Hepatocyte (in vitro differentiated cells): ENCODE measurements at regions not wholly inside any gene's neighbourhood (a gene's known extent, or its start where the extent isn't known, plus 50 kb on each side); places are given as distances from the start of the nearest gene placed in this dataset.

ENCODE experiments used
- DNase-seq: peaks from one replicate; pipeline ENCODE4 v3.0.0-alpha.2; 2016; ENCODE audit warnings: low spot score
- H2AFZ ChIP-seq: fragments of 200-600 bp; sonication (generic); 2 replicates; pipeline ENCODE4 v1.6.0; 2016; ENCODE audit warnings: antibody characterized with exemption, mild to moderate bottlenecking
- H3K27ac ChIP-seq: fragments of 200-600 bp; sonication (generic); 2 replicates; pipeline ENCODE4 v1.5.1; 2016; ENCODE audit warnings: mild to moderate bottlenecking
- H3K27me3 ChIP-seq: fragments of 200-600 bp; sonication (generic); 2 replicates; pipeline ENCODE4 v1.6.1; 2016
- H3K36me3 ChIP-seq: fragments of 200-600 bp; sonication (generic); replicated peaks from 2 replicates; pipeline ENCODE4 v1.5.1; 2016; ENCODE audit warnings: low read depth; ENCODE audit not compliant: insufficient read depth
- H3K4me1 ChIP-seq: fragments of 200-600 bp; sonication (generic); 2 replicates; pipeline ENCODE4 v1.5.1; 2016; ENCODE audit warnings: mild to moderate bottlenecking, moderate library complexity; ENCODE audit not compliant: insufficient read depth
- H3K4me2 ChIP-seq: fragments of 200-600 bp; sonication (generic); 2 replicates; pipeline ENCODE4 v1.6.0; 2016
- H3K4me3 ChIP-seq: fragments of 200-600 bp; sonication (generic); 2 replicates; pipeline ENCODE4 v1.5.1; 2016; ENCODE audit warnings: mild to moderate bottlenecking
- H3K79me2 ChIP-seq: fragments of 200-600 bp; sonication (generic); 2 replicates; pipeline ENCODE4 v1.6.0; 2017; ENCODE audit warnings: mild to moderate bottlenecking
- H3K9me2 ChIP-seq: fragments of 200-600 bp; sonication (generic); replicated peaks from 2 replicates; pipeline ENCODE4 v1.6.0; 2017; ENCODE audit warnings: mild to moderate bottlenecking; ENCODE audit not compliant: insufficient read depth
- H3K9me3 ChIP-seq: fragments of 200-600 bp; sonication (generic); 2 replicates; pipeline ENCODE4 v1.5.1; 2016; ENCODE audit warnings: low read depth, mild to moderate bottlenecking
- H4K20me1 ChIP-seq: fragments of 200-600 bp; sonication (generic); 2 replicates; pipeline ENCODE4 v1.6.0; 2016; ENCODE audit warnings: mild to moderate bottlenecking; ENCODE audit not compliant: insufficient read depth, poor library complexity, severe bottlenecking
- CTCF ChIP-seq: fragments of 200-600 bp; sonication (generic); IDR thresholded peaks from 2 replicates; pipeline ENCODE4 v1.5.1; 2016; ENCODE audit warnings: antibody characterized with exemption, mild to moderate bottlenecking; ENCODE audit not compliant: poor library complexity
- EZH2 ChIP-seq: fragments of 200-600 bp; sonication (generic); IDR thresholded peaks from 2 replicates; pipeline ENCODE4 v1.6.1; 2016; ENCODE audit warnings: antibody characterized with exemption, mild to moderate bottlenecking, borderline replicate concordance
- EZH2phosphoT487 ChIP-seq: fragments of 200-600 bp; sonication (generic); IDR thresholded peaks from one replicate; pipeline ENCODE4 v1.6.1; 2018; ENCODE audit warnings: antibody characterized with exemption, mild to moderate bottlenecking, low read depth, moderate library complexity; ENCODE audit not compliant: unreplicated experiment, severe bottlenecking
- WGBS: methylation state at CpG from one replicate; pipeline ENCODE4 v1.1.6; 2016; ENCODE audit warnings: low lambda C conversion rate; ENCODE audit errors: missing lambda C conversion rate; 5-methylcytosine and 5-hydroxymethylcytosine counted together

DNA sequence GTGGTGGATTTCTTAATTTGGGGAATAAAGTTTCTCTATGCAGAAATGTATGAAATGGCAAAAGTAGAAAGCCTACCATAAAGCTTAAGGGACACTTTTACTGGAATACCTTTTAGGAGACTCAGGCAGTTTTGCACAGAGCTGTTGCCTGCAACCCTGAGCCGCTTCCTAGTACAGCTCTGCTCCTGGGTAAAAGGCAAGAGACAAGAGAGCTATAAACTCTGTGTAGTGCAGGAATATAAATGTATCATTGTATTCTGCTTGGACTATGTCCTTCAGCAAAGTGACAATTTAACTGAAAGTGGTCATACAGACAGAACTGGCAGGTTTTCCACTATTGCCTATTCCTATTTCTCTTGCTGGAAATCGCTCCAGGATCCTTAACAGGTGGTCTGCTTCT, 65.3 kb upstream of the MYOCD start:
- Histone ChIP-seq H3K27me3 (no peaks in the 10 kb centered on the region), H3K79me2 (no peaks in the 10 kb centered on the region), H3K27ac (no peak overlapping the region), H3K9me3 (no peaks in the 10 kb centered on the region), H3K36me3 (no peaks in the 10 kb centered on the region), H3K4me3 (no peak overlapping the region), H2AFZ (no peak overlapping the region), H3K4me1 (no peaks in the 10 kb centered on the region), H3K4me2 (no peak overlapping the region), H3K9me2 (no peaks in the 10 kb centered on the region), H4K20me1 (no peaks in the 10 kb centered on the region)
- no peak for TF ChIP-seq EZH2phosphoT487
- TF ChIP-seq CTCF = no peak
- TF ChIP-seq EZH2 = no peak
- WGBS = 80% methylated on average over 2 of the region's 2 CpGs
- no peak for DNase-seq

DNA sequence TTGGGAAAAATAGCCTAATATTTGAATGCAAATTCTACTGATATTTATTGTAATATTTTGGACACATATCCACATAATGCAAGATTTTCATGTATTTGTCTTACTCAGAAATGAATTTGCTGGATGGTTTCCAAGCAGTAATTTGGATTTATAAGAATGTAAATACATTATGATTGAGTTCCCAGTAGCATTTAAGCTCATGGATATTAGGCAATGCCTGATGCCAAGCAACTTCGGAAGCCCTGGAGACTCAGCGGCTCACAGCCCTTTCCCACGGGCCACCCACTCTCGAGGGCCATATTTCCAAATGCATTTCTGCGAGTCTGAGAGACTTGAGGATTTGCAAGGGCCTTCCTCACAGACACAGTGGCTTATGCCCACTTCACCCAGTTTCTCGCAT, 62.1 kb upstream of the MYOCD start:
- no peaks in the 10 kb centered on the region for H3K9me2 ChIP-seq
- H3K79me2 ChIP-seq = no peaks in the 10 kb centered on the region
- no peaks in the 10 kb centered on the region for H4K20me1 ChIP-seq
- H3K4me3 ChIP-seq = no peak overlapping the region
- no peaks in the 10 kb centered on the region for H3K27me3 ChIP-seq
- H3K27ac ChIP-seq = no peak overlapping the region
- H3K4me2 ChIP-seq = no peak overlapping the region
- H3K36me3 ChIP-seq = no peaks in the 10 kb centered on the region
- H3K9me3 ChIP-seq = no peaks in the 10 kb centered on the region
- H3K4me1 ChIP-seq = no peaks in the 10 kb centered on the region
- no peak for DNase-seq
- TF ChIP-seq EZH2 (no peak), CTCF (no peak)
- no peak overlapping the region for H2AFZ ChIP-seq
- 88% methylated on average over 6 of the region's 6 CpGs for WGBS

DNA sequence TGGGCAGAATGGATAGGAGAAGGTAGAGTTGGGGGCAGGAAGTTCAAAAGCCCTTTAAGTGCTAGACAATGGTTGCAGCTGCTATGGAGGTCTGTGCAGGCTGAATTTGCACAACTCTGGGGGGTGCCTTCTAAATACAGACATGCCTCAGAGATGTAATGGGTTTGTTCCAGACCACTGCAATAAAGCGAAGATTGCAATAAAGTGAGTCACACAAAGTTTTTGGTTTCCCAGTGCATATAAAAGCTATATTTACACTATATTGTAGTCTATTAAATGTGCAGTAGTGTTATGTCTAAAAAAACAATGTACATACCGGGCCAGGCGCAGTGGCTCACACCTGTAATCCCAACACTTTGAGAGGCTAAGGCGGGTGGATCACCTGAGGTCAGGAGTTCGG, 60.5 kb upstream of the MYOCD start:
- 93% methylated on average over 5 of the region's 5 CpGs for WGBS

More for the DNA sequence above, 60.5 kb upstream of the MYOCD start:
- no peak overlapping the region for H3K4me2 ChIP-seq
- H3K27ac ChIP-seq = no peak overlapping the region
- no peaks in the 10 kb centered on the region for H3K27me3 ChIP-seq
- no peak overlapping the region for H3K4me3 ChIP-seq
- no peak overlapping the region for H2AFZ ChIP-seq
- H3K9me3 ChIP-seq = no peaks in the 10 kb centered on the region
- no peak for DNase-seq
- H3K9me2 ChIP-seq = no peaks in the 10 kb centered on the region
- no peaks in the 10 kb centered on the region for H3K36me3 ChIP-seq
- no peaks in the 10 kb centered on the region for H3K4me1 ChIP-seq
- H3K79me2 ChIP-seq = no peaks in the 10 kb centered on the region
- TF ChIP-seq CTCF = no peak
- no peak for TF ChIP-seq EZH2
- no peak for TF ChIP-seq EZH2phosphoT487
- no peaks in the 10 kb centered on the region for H4K20me1 ChIP-seq
